Heart left ventricle (tissue), 16 donors: ENCODE measurements at regions not wholly inside any gene's neighbourhood (a gene's known extent, or its start where the extent isn't known, plus 50 kb on each side); places are given as distances from the start of the nearest gene placed in this dataset.

Source experiments
- ATAC-seq, 4 donors: fragments of 200-7000 bp; cut with Tn5 transposase; one replicate each; pipeline ENCODE4 v1.9.1; 2020 to 2022; ENCODE audit warnings: moderate library complexity in 4 of 4, mild to moderate bottlenecking in 3 of 4, moderate number of reproducible peaks in 1 of 4
- DNase-seq, 5 donors: peaks; one replicate each; pipeline ENCODE4 v3.0.0-alpha.2; 2020
- H3K27ac ChIP-seq, 12 donors: fragments of 200-600 bp; sonication (generic) in 4 of 12; one replicate each; pipeline versions ENCODE4 v1.5.0 to v1.8.0; 2016 to 2022; ENCODE audit warnings: mild to moderate bottlenecking in 2 of 12
- H3K27me3 ChIP-seq, 9 donors: fragments of 200-600 bp; sonication (generic) in 2 of 9; one replicate each; pipeline versions ENCODE4 v1.5.1 to v1.8.0; 2016 to 2022; ENCODE audit warnings: mild to moderate bottlenecking in 3 of 9
- H3K36me3 ChIP-seq, 9 donors: fragments of 200-600 bp; sonication (generic) in 2 of 9; one replicate each; pipeline versions ENCODE4 v1.5.0 to v1.8.0; 2018 to 2022; ENCODE audit warnings: mild to moderate bottlenecking in 2 of 9
- H3K4me1 ChIP-seq, 12 donors: fragments of 200-600 bp; sonication (generic) in 4 of 12; one replicate each; pipeline versions ENCODE4 v1.5.0 to v1.8.0; 2016 to 2022; ENCODE audit warnings: mild to moderate bottlenecking in 3 of 12
- H3K4me3 ChIP-seq, 12 donors: fragments of 200-600 bp; sonication (generic) in 4 of 12; one replicate each; pipeline versions ENCODE4 v1.5.0 to v1.8.0; 2017 to 2022; ENCODE audit warnings: mild to moderate bottlenecking in 9 of 12, moderate library complexity in 4 of 12
- H3K9me3 ChIP-seq, 12 donors: fragments of 200-600 bp; sonication (generic) in 4 of 12; one replicate each; pipeline versions ENCODE4 v1.5.0 to v1.8.0; 2016 to 2022; ENCODE audit warnings: mild to moderate bottlenecking in 1 of 12
- POLR2A ChIP-seq, 2 donors: fragments of 450-650 bp; IDR thresholded peaks; one replicate each; pipeline ENCODE4 v1.6.1; 2017; ENCODE audit warnings: antibody characterized with exemption in 2 of 2, mild to moderate bottlenecking in 2 of 2, moderate library complexity in 2 of 2
- WGBS, 4 donors: extraction: QIAGEN DNeasy Blood & Tissue Kit in 2 of 4; methylation state at CpG; one replicate each; pipeline versions ENCODE4 v1.1.5 to v1.1.7; 2013 to 2018; 5-methylcytosine and 5-hydroxymethylcytosine counted together
- intact Hi-C, 10 donors: fragments of 100-400 bp; cut with DNase I; formaldehyde crosslinking; loops; one replicate each; pipeline versions ENCODE4 v1.11.1 to v1.14.2; 2022
- TF ChIP-seq, protein P1 (sequence below), 12 donors: fragments of 200-600 bp; sonication (generic) in 4 of 12; IDR thresholded peaks; one replicate each; pipeline versions ENCODE4 v1.5.0 to v1.8.0; 2018 to 2022; ENCODE audit warnings: antibody characterized with exemption in 12 of 12, mild to moderate bottlenecking in 5 of 12
- donor health status: ischemic (EF 13 %, LVEDD 7.1; RV severe dilation, severe dysfunction).
- donor health status: healthy with polysubstance abuse.
- donor health status: DM: no; HTN: yes; CAD: no.
- donor health status: DM: no; HTN: no; CAD: no.
- donor health status: ischemic (EF 25% LVEDD 6.9; RV normal size, moderate dysfunction).
- donor health status: ischemic (EF 25% LVEDD 5.7; RV mildly dilated, moderate dysfunction).
- donor health status: healthy.
- donor health status: DM: yes; HTN: yes; CAD: no.
- donor health status: ischemic (EF 35%, LVEDD 5.7; RV mildly dilated, moderate dysfunction).
- donor health status: nonischemic (EF 11% LVEDD 7.7; RV severe dilation, severe dysfunction).
- donor health status: DM: yes; HTN: yes; CAD: no.
- donor health status: PGD.
- donor health status: ischemic (EF 29% LVEDD 5.4; RV normal size, mild dysfunction).
- donor health status: nonischemic (EF 23%, LVEDD 6.1; RV moderate dilation, normal function).

DNA sequence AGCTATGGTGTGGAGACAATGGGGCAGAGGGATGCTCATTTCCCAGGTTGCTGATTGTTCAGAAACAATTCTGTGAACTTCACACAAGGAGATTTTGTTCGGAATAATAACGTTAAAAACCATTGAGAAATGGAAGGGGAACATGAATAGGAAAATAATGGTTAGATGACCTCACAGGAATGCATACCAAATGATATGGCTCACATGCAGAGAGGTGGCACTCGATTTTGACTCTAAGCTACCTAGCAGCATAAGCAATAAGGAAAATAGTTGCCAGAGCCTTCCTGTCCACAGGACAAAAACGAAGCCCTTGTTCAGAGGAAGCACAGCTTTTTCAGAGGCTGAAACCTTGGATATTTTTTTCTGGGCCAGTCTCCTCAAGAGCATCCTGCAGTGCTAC is 293.1 kb downstream of the ZEB1 start:
- H3K4me3 ChIP-seq: no peak overlapping the region
- DNase-seq: no peak
- H3K9me3 ChIP-seq: peaks cover 0 to 8% (median 0%) of the 10 kb centered on the region in 12 donors
- no peaks in the 10 kb centered on the region for H3K36me3 ChIP-seq
- H3K27ac ChIP-seq: no peak overlapping the region
- no peak for ATAC-seq
- intact Hi-C loops: no loop called here
- TF ChIP-seq POLR2A (IDR thresholded peaks at IDR 0.05): no peak
- TF ChIP-seq, protein P1, sequence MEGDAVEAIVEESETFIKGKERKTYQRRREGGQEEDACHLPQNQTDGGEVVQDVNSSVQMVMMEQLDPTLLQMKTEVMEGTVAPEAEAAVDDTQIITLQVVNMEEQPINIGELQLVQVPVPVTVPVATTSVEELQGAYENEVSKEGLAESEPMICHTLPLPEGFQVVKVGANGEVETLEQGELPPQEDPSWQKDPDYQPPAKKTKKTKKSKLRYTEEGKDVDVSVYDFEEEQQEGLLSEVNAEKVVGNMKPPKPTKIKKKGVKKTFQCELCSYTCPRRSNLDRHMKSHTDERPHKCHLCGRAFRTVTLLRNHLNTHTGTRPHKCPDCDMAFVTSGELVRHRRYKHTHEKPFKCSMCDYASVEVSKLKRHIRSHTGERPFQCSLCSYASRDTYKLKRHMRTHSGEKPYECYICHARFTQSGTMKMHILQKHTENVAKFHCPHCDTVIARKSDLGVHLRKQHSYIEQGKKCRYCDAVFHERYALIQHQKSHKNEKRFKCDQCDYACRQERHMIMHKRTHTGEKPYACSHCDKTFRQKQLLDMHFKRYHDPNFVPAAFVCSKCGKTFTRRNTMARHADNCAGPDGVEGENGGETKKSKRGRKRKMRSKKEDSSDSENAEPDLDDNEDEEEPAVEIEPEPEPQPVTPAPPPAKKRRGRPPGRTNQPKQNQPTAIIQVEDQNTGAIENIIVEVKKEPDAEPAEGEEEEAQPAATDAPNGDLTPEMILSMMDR (IDR thresholded peaks at IDR 0.05): no peak
- WGBS, 4 donors: 53 to 71% (median 60%) methylated on average over 4 of the region's 4 CpGs
- H3K4me1 ChIP-seq: peaks cover 0 to 16% (median 0%) of the 10 kb centered on the region in 12 donors
- no peaks in the 10 kb centered on the region for H3K27me3 ChIP-seq

DNA sequence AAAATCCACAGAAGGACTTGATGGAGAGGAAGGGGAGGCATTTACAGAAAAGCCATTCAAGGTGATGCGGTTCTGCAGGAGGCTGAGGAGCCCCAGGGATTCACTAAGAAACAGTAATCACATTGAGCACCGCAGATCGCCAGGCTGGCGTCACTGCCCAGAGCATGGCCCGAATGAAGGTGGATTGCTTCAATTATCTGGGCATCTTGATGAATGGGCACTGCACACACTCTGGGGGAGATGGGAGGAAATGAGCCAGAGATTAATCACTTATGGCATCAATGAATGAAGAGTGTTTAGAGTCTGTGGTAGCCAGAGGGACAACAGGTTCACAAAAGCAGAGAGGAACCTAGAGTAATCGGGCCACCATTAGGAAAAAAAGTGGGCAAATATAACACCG is 292.1 kb downstream of the ZEB1 start:
- DNase-seq (no peak), ATAC-seq (no peak)
- intact Hi-C loops: no loop called here
- H3K9me3 ChIP-seq: peaks cover 0 to 8% (median 0%) of the 10 kb centered on the region in 12 donors
- H3K27me3 ChIP-seq: no peaks in the 10 kb centered on the region
- H3K27ac ChIP-seq: no peak overlapping the region
- TF ChIP-seq POLR2A (IDR thresholded peaks at IDR 0.05): no peak
- TF ChIP-seq, protein P1 (IDR thresholded peaks at IDR 0.05): no peak
- H3K4me3 ChIP-seq: no peak overlapping the region
- WGBS, 4 donors: 94 to 96% (median 95%) methylated on average over 7 of the region's 7 CpGs
- no peaks in the 10 kb centered on the region for H3K36me3 ChIP-seq
- H3K4me1 ChIP-seq: peaks cover 0 to 18% (median 3%) of the 10 kb centered on the region in 12 donors

DNA sequence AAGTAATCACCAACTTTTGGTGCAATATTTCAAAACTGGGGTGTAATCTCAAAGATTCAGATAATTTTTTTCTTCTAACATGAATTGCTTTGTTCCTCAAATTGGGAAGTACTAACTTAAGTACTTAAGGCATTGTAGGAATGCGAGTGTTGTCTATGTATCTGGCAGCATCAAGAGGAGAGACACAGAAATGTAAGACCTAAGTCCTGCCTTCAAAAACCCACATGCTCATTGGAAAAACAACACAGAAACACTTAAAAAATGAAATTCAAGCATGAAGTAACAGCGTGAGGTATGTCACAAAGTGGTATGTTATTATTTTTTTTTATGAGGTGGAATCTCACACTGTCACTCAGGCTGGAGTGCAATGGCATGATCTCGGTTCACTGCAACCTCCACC is 288.5 kb downstream of the ZEB1 start:
- no peak for ATAC-seq
- Histone ChIP-seq H3K27ac (no peak overlapping the region), H3K27me3 (no peaks in the 10 kb centered on the region), H3K4me1 (peaks cover 0 to 41% (median 17%) of the 10 kb centered on the region in 12 donors), H3K4me3 (no peak overlapping the region), H3K9me3 (no peaks in the 10 kb centered on the region), H3K36me3 (no peaks in the 10 kb centered on the region)
- intact Hi-C loops: loop anchor here in 7 of 10 donors (10.0 kb wide), 6 partner anchors 87 to 823 kb away; no protein-coding TSS in a partner anchor
- TF ChIP-seq, protein P1 (IDR thresholded peaks at IDR 0.05): no peak
- no peak for TF ChIP-seq POLR2A (IDR thresholded peaks at IDR 0.05)
- no peak for DNase-seq
- WGBS, 4 donors: 91 to 95% (median 94%) methylated on average over 3 of the region's 3 CpGs

DNA sequence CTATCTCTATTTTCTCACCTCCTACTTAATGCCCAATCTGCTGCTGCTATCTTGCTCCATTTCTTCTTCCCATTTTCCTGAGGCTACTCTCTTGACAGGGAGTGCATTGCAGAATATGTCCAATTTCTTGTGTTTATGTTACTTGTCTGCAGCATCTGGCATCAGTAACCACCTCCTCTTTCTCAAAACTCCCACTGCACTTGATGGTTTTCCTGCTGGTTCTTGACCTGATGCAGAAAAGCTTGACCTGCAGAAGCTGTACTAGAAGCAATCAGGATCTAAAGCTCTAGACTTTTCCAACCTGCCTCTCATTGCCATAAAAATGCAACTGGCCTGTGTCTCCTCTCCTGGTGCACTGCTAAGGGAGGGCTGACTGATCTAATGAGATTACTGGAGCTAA is 287.8 kb downstream of the ZEB1 start:
- ATAC-seq: no peak
- Histone ChIP-seq H3K9me3 (no peaks in the 10 kb centered on the region), H3K4me1 (peaks cover 0 to 40% (median 17%) of the 10 kb centered on the region in 12 donors), H3K4me3 (no peak overlapping the region), H3K27me3 (no peaks in the 10 kb centered on the region), H3K36me3 (no peaks in the 10 kb centered on the region), H3K27ac (peak overlapping the region in 3 of 12 donors; percentile 3 to 35 (median 24))
- no peak for TF ChIP-seq POLR2A (IDR thresholded peaks at IDR 0.05)
- TF ChIP-seq, protein P1 (IDR thresholded peaks at IDR 0.05): no peak
- intact Hi-C loops: loop anchor here in 7 of 10 donors (10.0 kb wide), 6 partner anchors 88 to 822 kb away; no protein-coding TSS in a partner anchor
- no peak for DNase-seq
